ENCODE measurements at regions not wholly inside any gene's neighbourhood (a gene's known extent, or its start where the extent isn't known, plus 50 kb on each side); places are given as distances from the start of the nearest gene placed in this dataset.
"Not testable (repeated sequence)": the region's sequence is repeated elsewhere in the genome, so short reads cannot be mapped to it uniquely, and the experiment has no call there.

GRCh38 chr4:37555322-37555721 is 130.9 kb downstream of the RELL1 start:
- no peak for DNase-seq (ENCODE audit: low read depth)

- not testable (repeated sequence) for DNase-seq (ENCODE audit: low read depth)
Measured at GRCh38 chr4:37549866-37550265, 136.3 kb downstream of the RELL1 start.

DNA sequence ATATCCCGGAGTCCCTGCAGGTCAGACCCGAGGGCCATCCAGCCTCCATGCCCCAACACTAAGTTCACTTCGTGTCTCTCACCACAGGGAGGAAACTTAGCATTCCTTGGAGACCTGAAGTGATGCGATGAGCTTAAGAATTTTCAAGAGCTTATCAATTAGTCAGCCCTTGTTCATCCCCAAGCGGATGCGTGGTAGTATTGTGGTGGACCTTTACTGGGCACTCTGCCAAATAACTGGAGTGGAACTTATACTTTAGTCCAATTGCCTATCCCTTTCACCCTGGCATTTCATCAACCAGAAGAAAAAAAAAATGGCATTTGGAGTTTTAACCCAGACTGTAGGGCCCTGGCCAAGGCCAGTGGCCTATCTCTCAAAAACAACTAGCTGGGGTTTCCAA is 137.1 kb downstream of the RELL1 start:
- DNase-seq (ENCODE audit: low read depth) = peak; percentile 85

- DNase-seq (ENCODE audit: low read depth) = no peak
Measured at GRCh38 chr4:37546586-37546985, 139.6 kb downstream of the RELL1 start.

- DNase-seq (ENCODE audit: low read depth) = no peak
Measured at GRCh38 chr4:37542706-37543105, 143.5 kb downstream of the RELL1 start.

DNA sequence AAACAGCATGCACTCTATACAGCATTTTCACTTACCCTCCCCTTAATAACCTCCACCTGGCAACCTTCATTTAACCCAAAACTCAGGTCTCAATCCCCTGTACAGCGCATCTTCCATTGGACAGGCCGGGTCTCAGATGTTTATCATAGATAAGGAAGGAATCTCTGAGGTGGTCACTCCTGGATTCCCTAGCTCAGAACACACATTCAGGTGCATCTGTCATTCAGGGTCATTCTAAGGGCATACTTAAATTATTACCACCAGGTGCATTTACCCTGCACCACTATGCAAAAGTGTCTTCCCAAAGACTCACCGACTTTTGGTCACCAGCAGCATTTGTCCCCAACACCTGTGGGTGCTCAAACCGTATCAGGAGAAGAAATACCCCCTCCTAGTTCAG is 144.2 kb downstream of the RELL1 start:
- DNase-seq (ENCODE audit: low read depth) = no peak

- DNase-seq (ENCODE audit: low read depth) = no peak
Measured at GRCh38 chr4:37540486-37540885, 145.7 kb downstream of the RELL1 start.

DNA sequence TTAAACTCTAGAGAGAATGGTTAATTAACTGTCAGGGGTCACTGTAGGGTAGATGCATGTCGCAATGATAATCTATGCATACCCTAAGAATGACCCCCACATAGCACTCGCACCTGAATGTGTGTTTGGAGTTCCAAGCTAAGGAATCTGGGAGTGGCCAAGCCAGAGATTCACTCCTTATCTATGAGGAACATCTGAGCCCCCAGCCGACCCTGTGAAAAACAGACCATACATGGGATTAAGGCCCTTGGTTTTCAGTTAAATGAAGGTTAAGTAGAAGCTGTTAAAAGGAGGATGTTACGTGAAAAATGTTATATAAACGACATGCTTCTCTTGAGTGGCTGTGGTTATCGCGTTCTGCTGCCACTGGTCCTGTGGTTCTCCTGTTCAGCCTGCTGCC is 147.2 kb downstream of the RELL1 start:
- DNase-seq (ENCODE audit: low read depth) = no peak

GRCh38 chr4:37537484-37537883 is 148.7 kb downstream of the RELL1 start:
- no peak for DNase-seq (ENCODE audit: low read depth)

DNA sequence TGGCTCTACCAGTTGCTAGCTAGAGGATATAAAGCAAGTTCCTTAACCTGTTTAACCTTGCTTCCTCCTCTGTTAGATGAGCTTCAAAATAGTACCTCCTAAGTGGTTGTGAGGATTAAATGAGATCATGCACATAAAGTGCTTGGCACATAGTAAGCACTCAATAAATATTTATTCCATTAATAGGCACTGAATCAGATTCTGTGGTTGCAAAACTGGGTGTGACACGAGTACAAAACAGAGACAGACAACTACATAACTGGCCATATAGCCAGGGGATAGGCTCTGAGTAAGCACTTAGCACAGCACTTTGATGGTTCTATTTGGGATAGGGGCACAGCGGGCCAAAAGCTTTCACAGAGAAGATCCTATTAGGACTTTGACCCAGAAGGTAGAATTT is 150.3 kb downstream of the RELL1 start:
- DNase-seq (ENCODE audit: low read depth) = no peak

GRCh38 chr4:37533286-37534033 is 152.7 kb downstream of the RELL1 start:
- DNase-seq (ENCODE audit: low read depth) = no peak

GRCh38 chr4:37531151-37531550 is 155.0 kb downstream of the RELL1 start:
- no peak for DNase-seq (ENCODE audit: low read depth)

DNA sequence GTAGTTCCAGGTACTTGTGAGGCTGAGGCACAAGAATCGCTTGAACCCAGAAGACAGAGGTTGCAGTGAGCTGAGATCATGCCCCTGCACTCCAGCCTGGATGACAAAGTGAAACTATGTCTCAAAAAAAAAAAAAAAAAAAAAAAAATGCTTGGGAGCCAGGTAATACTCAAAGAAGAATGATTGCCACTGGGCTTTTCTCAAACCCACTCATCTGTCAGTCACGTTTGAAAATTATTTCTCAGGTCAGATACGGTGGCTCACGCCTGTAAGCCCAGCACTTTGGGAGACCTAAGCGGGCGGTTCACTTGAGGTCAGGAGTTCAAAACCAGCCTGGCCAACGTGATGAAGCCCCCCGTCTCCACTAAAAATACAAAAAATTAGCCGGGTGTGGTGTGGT is 155.7 kb downstream of the RELL1 start:
- DNase-seq (ENCODE audit: low read depth) = no peak

DNA sequence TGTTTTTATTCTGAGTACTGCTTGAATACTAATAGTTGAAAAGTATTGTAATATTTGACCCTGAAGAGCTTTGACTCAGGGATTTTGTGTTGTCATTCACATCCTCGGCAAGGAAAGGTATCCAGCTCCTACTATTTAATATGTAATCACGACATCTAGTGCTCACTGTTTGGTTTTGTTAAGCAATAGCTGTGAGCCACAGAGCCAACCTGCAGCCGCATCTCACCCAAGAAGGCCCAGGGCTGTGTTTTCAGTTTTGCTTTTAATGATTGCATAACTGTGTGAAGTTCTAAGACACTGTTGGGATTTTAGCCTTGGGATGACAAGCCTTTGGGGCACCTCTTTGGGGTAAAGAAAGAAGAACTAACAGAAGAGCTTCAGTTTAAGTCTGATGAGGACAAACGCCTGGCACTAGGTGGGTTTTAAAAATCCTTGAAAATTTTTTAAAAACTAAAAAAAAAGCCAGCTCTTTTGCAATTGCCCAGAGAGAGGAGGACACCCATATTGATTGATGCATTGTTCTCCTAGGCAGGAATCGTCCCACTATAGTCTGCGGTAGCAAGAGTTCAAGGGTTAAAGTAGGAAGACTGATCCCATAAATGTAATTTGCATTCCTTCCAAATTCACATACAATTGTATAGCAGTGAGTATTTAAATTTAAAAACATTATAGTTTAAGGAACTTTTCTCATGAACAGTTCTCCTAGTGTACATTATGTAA is 157.8 kb downstream of the RELL1 start:
- no peak for DNase-seq (ENCODE audit: low read depth)

DNA sequence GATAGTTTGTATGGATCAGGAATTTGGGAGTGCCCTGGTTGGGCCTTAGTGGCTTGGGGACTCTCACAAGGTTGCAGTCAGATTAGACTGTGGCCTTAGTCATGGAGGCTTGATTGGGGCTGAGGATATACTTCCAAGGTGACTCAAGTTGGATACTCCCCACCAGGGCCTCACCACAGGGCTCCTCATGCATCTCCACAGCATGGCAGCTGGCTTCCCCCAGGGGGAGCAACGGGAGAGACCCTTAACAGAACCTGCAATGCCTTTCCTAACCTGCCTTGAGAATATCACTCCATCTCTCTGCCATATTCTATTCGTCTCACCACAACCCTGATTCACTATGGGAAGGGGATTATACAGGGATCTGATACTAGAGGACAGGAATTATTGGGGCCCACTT is 161.9 kb downstream of the RELL1 start:
- DNase-seq (ENCODE audit: low read depth) = no peak

DNA sequence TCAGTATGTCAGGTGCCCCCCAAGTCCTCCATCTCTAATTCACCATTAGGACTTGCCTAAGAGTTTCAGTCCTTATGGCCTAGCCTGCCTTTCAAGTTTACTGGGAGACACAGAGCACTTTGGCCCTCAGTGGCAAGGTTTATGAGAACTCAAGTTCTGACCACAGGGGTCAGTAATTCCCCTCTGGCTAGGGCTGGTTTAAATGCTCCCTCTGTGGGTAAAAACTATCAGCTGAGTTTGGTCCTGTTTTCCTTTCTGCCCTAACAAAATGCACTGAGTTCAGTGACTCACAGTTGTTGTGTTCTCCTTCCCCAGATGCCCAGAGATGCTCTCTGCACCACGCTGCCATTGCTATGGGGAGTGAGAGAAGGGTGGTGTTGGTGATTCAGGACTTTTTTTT is 163.2 kb downstream of the RELL1 start:
- DNase-seq (ENCODE audit: low read depth) = no peak

DNA sequence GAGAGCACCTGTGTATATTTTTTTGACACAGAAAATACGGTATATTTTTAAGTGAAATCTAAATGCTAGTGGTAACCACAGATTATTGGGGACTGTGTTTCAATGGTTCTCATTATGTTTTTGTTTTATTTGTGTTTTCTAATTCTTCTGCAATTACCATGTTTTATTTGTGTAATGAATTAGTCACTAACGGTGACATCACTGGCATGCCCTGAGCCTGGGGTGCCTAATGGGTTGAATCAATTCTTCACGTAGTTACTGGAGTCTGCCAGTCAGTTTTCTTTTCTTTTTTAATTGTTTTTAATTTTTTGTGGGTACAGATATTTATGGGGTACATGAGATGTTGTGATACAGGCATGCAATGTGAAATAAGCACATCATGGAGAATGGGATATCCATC is 168.8 kb downstream of the RELL1 start:
- DNase-seq (ENCODE audit: low read depth) = no peak

DNA sequence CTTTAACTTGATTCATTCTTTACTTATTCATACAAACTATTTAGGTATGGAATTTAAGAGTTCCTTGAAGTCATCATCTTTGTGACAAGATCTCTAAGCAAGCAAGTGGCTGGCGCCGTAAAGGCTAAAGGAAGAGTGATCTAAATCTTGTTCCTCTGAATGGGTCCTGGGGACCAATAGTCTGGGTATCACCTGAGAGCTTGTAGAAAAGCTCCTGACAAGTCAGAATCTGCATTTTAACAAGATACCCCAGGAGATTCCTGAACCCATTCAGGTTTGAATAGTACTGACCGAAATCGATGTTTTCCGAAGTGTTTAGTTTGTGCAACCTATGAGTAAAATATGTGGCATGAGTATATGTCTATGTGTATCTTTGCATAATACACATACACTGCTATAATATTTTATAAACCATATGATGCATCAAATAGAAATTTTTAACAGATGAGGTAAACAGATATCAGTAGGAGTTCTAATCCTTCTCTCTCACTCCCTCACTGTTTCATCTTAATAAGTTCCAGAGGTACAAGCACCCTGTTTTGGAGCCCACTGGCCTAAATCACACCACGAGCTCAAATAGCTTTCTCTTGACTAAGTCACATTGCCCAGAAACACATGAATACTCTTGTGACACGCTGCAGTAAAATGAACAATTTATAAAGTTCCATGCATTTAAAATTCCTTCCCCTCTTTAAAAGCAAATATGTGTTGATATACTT is 170.0 kb downstream of the RELL1 start:
- DNase-seq (ENCODE audit: low read depth) = no peak

- DNase-seq (ENCODE audit: low read depth) = no peak
Measured at GRCh38 chr4:37510626-37511025, 175.6 kb downstream of the RELL1 start.

DNA sequence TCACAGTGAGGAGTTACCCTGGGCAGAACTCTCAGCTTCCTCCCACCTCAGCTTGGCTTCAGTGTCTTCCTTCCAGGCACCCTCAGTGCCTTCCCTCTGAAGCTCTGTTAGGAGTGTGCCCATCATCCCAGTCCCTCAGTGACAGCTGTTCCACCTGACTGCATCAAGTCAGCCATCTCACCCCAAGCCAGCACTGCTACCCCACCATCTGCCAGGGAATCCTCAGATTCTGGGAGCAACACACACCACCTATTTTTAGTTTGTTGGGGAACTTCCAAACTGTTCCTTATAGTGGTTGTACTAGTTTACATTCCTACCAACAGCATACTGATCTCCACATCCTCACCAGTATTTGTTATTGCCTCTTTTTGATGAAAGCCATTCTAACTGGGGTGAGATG is 182.9 kb downstream of the RELL1 start:
- DNase-seq (ENCODE audit: low read depth) = no peak

DNA sequence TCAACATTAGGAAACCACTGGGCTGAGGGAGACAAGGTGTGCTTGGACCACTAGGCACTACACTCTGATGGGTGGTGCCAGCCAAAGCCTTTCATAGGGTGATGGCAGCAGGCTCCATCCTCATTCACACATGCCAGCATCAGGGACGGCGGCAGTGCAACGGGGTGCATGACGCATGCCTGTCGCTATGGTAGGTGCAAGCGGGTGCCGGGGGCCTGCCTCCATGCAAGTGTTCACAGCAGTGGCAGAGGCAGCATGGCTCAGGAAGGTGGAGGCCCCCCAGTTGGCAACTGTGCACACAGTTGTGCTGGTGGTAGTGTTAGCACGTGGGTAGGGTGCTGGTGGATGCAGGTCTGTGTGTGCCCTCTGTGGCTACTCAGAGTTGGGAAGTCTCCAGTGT is 184.1 kb downstream of the RELL1 start:
- DNase-seq (ENCODE audit: low read depth) = no peak
